GM03348 (cell line): ENCODE measurements at regions not wholly inside any gene's neighbourhood (a gene's known extent, or its start where the extent isn't known, plus 50 kb on each side); places are given as distances from the start of the nearest gene placed in this dataset.
"Not testable (repeated sequence)": the region's sequence is repeated elsewhere in the genome, so short reads cannot be mapped to it uniquely, and the experiment has no call there.

Source experiments
- DNase-seq: peaks from one replicate; pipeline ENCODE4 v3.0.0; 2012; ENCODE audit warnings: low spot score

GRCh38 chr2:208608122-208608835, 201.7 kb downstream of the PTH2R start:
- DNase-seq, result no peak

GRCh38 chr2:208609166-208609804, 202.7 kb downstream of the PTH2R start:
- no peak for DNase-seq

GRCh38 chr2:208615675-208616074, 209.1 kb downstream of the PTH2R start:
- not testable (repeated sequence) for DNase-seq

GRCh38 chr2:208618220-208618619, 211.6 kb downstream of the PTH2R start:
- DNase-seq, result no peak

GRCh38 chr2:208619993-208620392, 213.4 kb downstream of the PTH2R start:
- DNase-seq, result no peak

- no peak for DNase-seq
Observed at GRCh38 chr2:208620487-208620978, 213.9 kb downstream of the PTH2R start.

- no peak for DNase-seq
Observed at GRCh38 chr2:208627110-208627884, 220.7 kb downstream of the PTH2R start.

GRCh38 chr2:208627916-208628315, 221.3 kb downstream of the PTH2R start:
- DNase-seq, result no peak

GRCh38 chr2:208638059-208638458, 231.5 kb downstream of the PTH2R start:
- DNase-seq, result no peak

- DNase-seq, result no peak
Observed at GRCh38 chr2:208642125-208642779, 235.7 kb downstream of the PTH2R start.

- DNase-seq, result no peak
Observed at GRCh38 chr2:208643145-208643544, 236.6 kb downstream of the PTH2R start.

- no peak for DNase-seq
Observed at GRCh38 chr2:208645226-208645625, 238.6 kb downstream of the PTH2R start.

GRCh38 chr2:208648368-208648767, 241.8 kb downstream of the PTH2R start:
- DNase-seq, result no peak

GRCh38 chr2:208653383-208653782, 246.8 kb downstream of the PTH2R start:
- DNase-seq, result no peak

- DNase-seq, result no peak
Observed at GRCh38 chr2:208654056-208654455, 247.5 kb downstream of the PTH2R start.

GRCh38 chr2:208657468-208657867, 250.9 kb downstream of the PTH2R start:
- DNase-seq, result no peak

- DNase-seq, result no peak
Observed at GRCh38 chr2:208669394-208669793, 262.8 kb downstream of the PTH2R start.

- DNase-seq, result no peak
Observed at GRCh38 chr2:208671284-208671683, 264.7 kb downstream of the PTH2R start.

- no peak for DNase-seq
Observed at GRCh38 chr2:208671886-208672680, 265.5 kb downstream of the PTH2R start.

GRCh38 chr2:208673631-208674030, 267.0 kb downstream of the PTH2R start:
- DNase-seq, result no peak

GRCh38 chr2:208674919-208675318, 268.3 kb downstream of the PTH2R start:
- DNase-seq, result no peak
